ENCODE measurements at regions not wholly inside any gene's neighbourhood (a gene's known extent, or its start where the extent isn't known, plus 50 kb on each side); places are given as distances from the start of the nearest gene placed in this dataset.

DNA sequence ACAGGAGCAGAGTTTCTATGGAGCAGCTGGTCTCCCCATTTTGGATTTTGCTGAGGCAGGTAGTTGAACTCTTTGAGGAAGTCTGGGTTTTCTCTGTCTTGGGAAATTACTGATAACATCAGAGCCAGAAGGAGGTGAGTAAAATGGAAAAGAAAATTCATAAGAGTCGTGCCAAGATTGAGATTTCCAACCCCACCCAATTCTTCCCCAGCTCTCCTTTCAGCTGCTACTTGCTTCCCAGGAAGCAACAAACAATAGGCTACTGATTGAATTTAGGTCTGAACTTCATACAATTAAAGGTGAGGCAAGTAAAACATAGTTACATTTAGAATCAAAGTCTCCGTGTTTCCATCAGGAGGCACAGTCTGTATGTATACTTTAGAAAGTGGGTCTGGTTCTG is 54.6 kb upstream of the EOLA2 start:
- DNase-seq (ENCODE audit: low read depth), result no peak
- no peak overlapping the region for H3K4me3 ChIP-seq (ENCODE audit: control insufficient read depth, low read depth, low read length)
- TF ChIP-seq, protein P1, sequence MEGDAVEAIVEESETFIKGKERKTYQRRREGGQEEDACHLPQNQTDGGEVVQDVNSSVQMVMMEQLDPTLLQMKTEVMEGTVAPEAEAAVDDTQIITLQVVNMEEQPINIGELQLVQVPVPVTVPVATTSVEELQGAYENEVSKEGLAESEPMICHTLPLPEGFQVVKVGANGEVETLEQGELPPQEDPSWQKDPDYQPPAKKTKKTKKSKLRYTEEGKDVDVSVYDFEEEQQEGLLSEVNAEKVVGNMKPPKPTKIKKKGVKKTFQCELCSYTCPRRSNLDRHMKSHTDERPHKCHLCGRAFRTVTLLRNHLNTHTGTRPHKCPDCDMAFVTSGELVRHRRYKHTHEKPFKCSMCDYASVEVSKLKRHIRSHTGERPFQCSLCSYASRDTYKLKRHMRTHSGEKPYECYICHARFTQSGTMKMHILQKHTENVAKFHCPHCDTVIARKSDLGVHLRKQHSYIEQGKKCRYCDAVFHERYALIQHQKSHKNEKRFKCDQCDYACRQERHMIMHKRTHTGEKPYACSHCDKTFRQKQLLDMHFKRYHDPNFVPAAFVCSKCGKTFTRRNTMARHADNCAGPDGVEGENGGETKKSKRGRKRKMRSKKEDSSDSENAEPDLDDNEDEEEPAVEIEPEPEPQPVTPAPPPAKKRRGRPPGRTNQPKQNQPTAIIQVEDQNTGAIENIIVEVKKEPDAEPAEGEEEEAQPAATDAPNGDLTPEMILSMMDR (IDR thresholded peaks at IDR 0.05; ENCODE audit: control insufficient read depth, insufficient read depth, low read depth, low read length, missing control alignments), result no peak

DNA sequence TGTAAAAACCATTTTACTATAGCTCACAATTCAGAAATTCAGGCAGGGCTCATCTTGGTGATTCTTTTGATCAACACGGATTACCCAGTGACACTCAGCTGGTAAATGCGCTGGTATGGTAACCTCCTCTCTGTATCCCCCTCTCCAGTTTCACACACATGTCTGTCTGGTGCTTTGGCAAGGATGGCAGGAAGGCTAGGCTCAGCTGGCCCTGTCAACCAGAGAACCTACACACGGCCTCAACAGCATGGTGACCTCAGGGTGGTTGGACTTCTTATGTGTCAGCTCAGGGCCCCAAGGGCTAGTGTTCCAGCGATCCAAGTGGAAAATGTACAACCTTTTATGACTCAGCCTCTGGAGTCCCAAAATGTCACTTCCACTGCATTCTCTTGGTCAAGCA is 55.7 kb upstream of the EOLA2 start:
- DNase-seq (ENCODE audit: low read depth), result no peak
- no peak overlapping the region for H3K4me3 ChIP-seq (ENCODE audit: control insufficient read depth, low read depth, low read length)
- TF ChIP-seq, protein P1 (IDR thresholded peaks at IDR 0.05; ENCODE audit: control insufficient read depth, insufficient read depth, low read depth, low read length, missing control alignments), result no peak

DNA sequence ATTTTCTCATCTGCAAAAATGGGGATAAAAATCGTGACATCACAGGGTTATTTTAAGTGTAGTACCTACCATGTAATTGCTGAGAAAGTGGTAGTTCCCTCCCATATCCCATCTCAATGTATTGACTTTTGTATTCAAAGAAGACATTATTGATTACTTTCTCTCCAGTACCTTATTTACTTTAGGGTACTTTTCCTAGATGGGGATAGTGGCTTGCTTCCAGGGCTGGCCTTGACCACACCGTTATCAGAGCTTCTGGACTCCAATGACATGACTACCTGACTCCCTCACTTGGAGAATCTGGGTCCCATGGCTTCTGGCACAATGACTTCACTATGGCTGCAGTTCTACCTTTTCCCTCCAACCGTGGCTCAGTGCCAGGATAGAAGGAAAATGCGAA is 58.2 kb upstream of the EOLA2 start:
- DNase-seq (ENCODE audit: low read depth), result no peak
- no peak overlapping the region for H3K4me3 ChIP-seq (ENCODE audit: control insufficient read depth, low read depth, low read length)
- TF ChIP-seq, protein P1 (IDR thresholded peaks at IDR 0.05; ENCODE audit: control insufficient read depth, insufficient read depth, low read depth, low read length, missing control alignments), result no peak

DNA sequence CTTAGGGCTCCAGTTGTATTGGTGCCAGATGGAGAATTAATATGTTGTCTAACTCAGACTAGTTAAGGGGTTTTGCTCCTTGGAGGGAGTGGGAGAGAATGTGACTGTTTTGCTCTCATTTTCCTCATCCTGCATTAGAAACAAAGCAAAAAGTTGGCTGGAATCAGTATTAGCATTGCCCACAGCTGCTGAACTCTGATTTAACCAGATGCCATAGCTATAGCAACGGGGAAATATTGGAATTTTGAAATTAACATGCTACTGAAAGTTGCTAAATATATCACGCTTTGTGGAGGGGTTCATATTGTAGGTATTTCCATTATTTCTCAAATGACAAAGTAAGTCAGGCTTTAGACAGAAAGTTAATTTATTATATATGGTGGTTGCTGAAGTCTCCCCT is 66.7 kb upstream of the EOLA2 start:
- H3K4me3 ChIP-seq (ENCODE audit: control insufficient read depth, low read depth, low read length), result no peak overlapping the region
- TF ChIP-seq, protein P1 (IDR thresholded peaks at IDR 0.05; ENCODE audit: control insufficient read depth, insufficient read depth, low read depth, low read length, missing control alignments), result no peak
- no peak for DNase-seq (ENCODE audit: low read depth)

DNA sequence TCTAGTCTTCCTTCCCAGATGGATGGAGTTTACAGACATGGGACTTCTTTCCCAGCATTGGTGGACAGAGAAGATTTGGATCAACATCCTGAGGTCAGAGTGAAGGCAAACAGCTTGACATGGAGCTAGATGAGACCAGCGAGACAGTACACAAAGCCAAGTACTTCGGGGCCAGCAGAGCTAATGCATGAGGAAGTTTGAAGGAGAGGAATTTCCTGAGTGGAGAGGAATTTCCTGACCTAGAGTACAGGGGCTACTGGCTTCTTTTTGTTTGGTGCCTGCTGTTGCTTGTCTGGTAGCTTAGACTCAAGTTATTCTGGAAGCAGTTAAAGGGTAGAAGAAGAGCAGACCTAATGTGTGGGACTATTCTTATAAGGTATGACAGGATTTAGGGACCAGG is 69.1 kb upstream of the EOLA2 start:
- no peak for DNase-seq (ENCODE audit: low read depth)
- TF ChIP-seq, protein P1 (IDR thresholded peaks at IDR 0.05; ENCODE audit: control insufficient read depth, insufficient read depth, low read depth, low read length, missing control alignments), result no peak

DNA sequence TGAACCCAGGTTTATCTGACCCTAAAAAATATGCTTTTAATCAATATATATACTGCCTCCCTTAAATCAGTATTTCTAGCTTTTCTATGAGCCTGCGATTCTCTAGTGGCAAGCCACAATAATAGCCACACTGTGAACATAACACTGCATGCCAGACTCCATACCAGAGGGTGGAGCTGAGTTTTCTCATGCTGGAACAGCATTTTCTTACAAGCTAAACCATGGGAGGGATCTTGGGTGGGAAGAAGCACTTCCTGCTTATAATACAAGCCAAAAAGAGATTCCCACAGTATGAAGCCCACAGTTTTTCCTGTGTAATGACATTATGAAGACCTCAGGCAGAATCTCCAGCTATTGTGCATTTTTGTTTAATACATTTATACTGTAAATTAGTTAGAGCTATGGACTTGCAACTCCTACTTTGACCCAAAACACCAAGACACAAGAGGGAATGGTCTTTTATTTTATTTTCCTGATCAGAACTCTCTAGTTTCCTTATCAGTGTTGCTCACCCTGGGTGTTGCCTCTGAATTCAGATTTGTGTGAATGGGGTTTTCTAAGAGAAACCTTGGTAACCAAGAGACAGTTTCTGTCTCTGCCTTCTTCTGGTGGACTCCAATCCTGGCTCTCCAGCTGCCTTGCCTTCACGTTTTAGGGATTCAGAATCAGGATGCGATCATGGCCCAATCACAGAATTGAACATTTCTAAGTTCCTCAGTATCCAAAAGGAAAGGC is 74.5 kb upstream of the EOLA2 start:
- DNase-seq (ENCODE audit: low read depth), result no peak
- TF ChIP-seq, protein P1 (IDR thresholded peaks at IDR 0.05; ENCODE audit: control insufficient read depth, insufficient read depth, low read depth, low read length, missing control alignments), result no peak
- no peak overlapping the region for H3K4me3 ChIP-seq (ENCODE audit: control insufficient read depth, low read depth, low read length)

More for the DNA sequence above, 69.1 kb upstream of the EOLA2 start:
- H3K4me3 ChIP-seq (ENCODE audit: control insufficient read depth, low read depth, low read length), result no peak overlapping the region

Measured in AG09309 (cell line).